ENCODE measurements at regions not wholly inside any gene's neighbourhood (a gene's known extent, or its start where the extent isn't known, plus 50 kb on each side); places are given as distances from the start of the nearest gene placed in this dataset.

- TF ChIP-seq CTCF (IDR thresholded peaks at IDR 0.05) (no peak), POLR2A (IDR thresholded peaks at IDR 0.05) (no peak), POLR2AphosphoS5 (IDR thresholded peaks at IDR 0.05) (no peak), EP300 (IDR thresholded peaks at IDR 0.05) (no peak)
These were observed 311.4 kb downstream of the HACE1 start for GRCh38 chr6:104548297-104548696.
